Ovary (tissue), 7 donors: ENCODE measurements at regions not wholly inside any gene's neighbourhood (a gene's known extent, or its start where the extent isn't known, plus 50 kb on each side); places are given as distances from the start of the nearest gene placed in this dataset.

Experiments used
- DNase-seq, 5 donors: peaks; one replicate each; pipeline ENCODE4 v3.0.0-alpha.2; 2019 to 2020
- H3K27ac ChIP-seq, 2 donors: fragments of 200-600 bp; one replicate each; pipeline versions ENCODE4 v1.5.1 to v1.8.0; 2019 to 2022
- H3K27me3 ChIP-seq: fragments of 200-600 bp; one replicate; pipeline ENCODE4 v1.8.0; 2022
- H3K36me3 ChIP-seq: fragments of 200-600 bp; sonication (generic); one replicate; pipeline ENCODE4 v1.5.1; 2019
- H3K4me1 ChIP-seq: one replicate; pipeline ENCODE4 v1.8.1; 2013; ENCODE audit warnings: mild to moderate bottlenecking, moderate library complexity; ENCODE audit not compliant: insufficient read depth
- H3K4me3 ChIP-seq: fragments of 200-600 bp; sonication (generic); one replicate; pipeline ENCODE4 v1.5.1; 2017
- H3K9me3 ChIP-seq, 2 donors: fragments of 200-600 bp in 1 of 2; sonication (generic) in 1 of 2; one replicate each; pipeline versions ENCODE4 v1.5.1 to v1.8.1; 2013 to 2019; ENCODE audit warnings: mild to moderate bottlenecking in 1 of 2, moderate library complexity in 1 of 2
- EP300 ChIP-seq: sonication (generic); formaldehyde crosslinking; IDR thresholded peaks from one replicate; pipeline ENCODE4 v1.6.1; 2017; ENCODE audit warnings: antibody characterized with exemption
- POLR2A ChIP-seq: fragments of 450-650 bp; IDR thresholded peaks from one replicate; pipeline ENCODE4 v1.6.1; 2017; ENCODE audit warnings: antibody characterized with exemption, mild to moderate bottlenecking, moderate library complexity
- WGBS, 3 donors: extraction: QIAGEN DNeasy Blood & Tissue Kit in 1 of 3; methylation state at CpG; one replicate each; pipeline versions ENCODE4 v1.1.5 to v1.1.7; 2013 to 2017; 5-methylcytosine and 5-hydroxymethylcytosine counted together
- intact Hi-C, 4 donors: fragments of 100-400 bp; cut with DNase I; formaldehyde crosslinking; loops; one replicate each; pipeline versions ENCODE4 v1.11.0 to v1.15.1; 2022 to 2023
- TF ChIP-seq, protein P1 (sequence below), 3 donors: fragments of 450-650 bp in 2 of 3; fragments of 200-600 bp in 1 of 3; IDR thresholded peaks; one replicate each; pipeline versions ENCODE4 v1.5.1 to v1.8.0; 2016 to 2022; ENCODE audit warnings: antibody characterized with exemption in 3 of 3, mild to moderate bottlenecking in 1 of 3
- donor health status: DM: no; HTN: no; CAD: no; lungs with moderate emphysema.
- donor health status: DM: no; HTN: no; CAD: no.
- donor health status: Bipolar disorder and iron deficiency.
- donor health status: DM: no; HTN: no; CAD: no.
- donor health status: DM: yes; HTN: yes; CAD: no.

DNA sequence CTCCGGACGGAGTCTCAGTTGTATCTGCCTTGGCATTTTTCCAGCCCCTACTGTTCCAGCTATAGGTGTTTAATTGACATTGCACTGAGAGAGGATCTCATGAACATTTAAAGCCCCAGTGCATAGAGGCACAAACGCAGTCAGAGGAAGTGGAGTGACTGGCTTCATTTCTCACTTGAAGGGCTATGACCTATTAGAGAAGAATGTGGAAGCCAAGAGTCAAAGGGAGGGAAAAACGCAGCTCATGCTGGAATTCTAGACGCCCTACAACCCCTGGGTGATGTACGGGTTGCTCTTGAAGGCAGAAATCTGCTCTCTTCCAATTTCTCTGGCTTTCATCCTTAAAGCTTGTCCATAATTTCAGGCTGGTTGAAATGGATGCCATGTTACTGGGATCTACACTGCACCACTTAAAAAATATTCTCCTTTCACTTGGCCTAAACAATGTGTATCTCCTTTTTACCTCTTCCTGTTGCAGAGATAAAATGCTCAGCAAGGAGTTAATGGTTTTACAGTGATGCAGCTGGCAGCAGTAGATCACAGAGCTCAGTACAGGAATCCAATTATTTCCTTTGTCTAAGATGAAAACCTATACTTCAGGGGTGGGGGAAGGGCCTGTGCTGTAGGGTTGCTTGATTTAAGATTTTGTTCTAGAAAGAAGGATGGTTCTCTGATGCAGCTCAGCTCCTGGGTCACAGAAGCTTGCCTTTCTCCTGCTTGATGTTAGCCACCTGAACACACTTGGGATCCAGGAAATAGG lies 61.8 kb upstream of the MAMDC2 start:
- no peaks in the 10 kb centered on the region for H3K36me3 ChIP-seq
- no peak for DNase-seq
- 54 to 62% (median 56%) methylated on average over 6 of the region's 6 CpGs for WGBS, 3 donors
- TF ChIP-seq EP300 (no peak), POLR2A (no peak)
- TF ChIP-seq, protein P1, sequence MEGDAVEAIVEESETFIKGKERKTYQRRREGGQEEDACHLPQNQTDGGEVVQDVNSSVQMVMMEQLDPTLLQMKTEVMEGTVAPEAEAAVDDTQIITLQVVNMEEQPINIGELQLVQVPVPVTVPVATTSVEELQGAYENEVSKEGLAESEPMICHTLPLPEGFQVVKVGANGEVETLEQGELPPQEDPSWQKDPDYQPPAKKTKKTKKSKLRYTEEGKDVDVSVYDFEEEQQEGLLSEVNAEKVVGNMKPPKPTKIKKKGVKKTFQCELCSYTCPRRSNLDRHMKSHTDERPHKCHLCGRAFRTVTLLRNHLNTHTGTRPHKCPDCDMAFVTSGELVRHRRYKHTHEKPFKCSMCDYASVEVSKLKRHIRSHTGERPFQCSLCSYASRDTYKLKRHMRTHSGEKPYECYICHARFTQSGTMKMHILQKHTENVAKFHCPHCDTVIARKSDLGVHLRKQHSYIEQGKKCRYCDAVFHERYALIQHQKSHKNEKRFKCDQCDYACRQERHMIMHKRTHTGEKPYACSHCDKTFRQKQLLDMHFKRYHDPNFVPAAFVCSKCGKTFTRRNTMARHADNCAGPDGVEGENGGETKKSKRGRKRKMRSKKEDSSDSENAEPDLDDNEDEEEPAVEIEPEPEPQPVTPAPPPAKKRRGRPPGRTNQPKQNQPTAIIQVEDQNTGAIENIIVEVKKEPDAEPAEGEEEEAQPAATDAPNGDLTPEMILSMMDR (IDR thresholded peaks at IDR 0.05), result no peak
- no peak overlapping the region for H3K4me3 ChIP-seq
- no peaks in the 10 kb centered on the region for H3K27me3 ChIP-seq
- peaks cover 2% of the 10 kb centered on the region for H3K4me1 ChIP-seq
- intact Hi-C loops, result loop anchor here in 1 of 4 donors (10.0 kb wide), 1 partner anchor 63 kb away; the partner anchor contains the start of gene MAMDC2
- no peaks in the 10 kb centered on the region for H3K9me3 ChIP-seq
- no peak overlapping the region for H3K27ac ChIP-seq

DNA sequence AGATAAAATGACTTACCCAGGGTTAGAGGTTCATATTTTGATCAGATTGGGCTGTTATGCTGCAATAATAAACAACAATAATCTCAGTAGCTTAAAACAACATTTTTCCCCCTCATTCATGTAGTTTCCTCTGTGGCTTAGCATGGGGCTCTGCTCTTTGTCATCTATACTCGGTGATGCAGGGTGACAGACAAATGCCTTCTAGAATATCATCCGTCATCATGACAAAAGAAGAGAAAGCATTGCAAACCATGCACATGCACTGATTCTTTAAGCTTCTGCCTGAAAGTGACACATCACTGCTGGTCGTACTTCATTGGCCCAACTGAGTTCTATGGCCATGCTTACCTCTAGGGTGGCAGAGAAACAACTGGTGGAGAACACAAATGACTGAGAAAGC lies 58.8 kb upstream of the MAMDC2 start:
- 94 to 98% (median 95%) methylated on average over 3 of the region's 3 CpGs for WGBS, 3 donors
- Histone ChIP-seq H3K4me3 (no peak overlapping the region), H3K4me1 (peaks cover 2% of the 10 kb centered on the region), H3K27me3 (no peaks in the 10 kb centered on the region), H3K27ac (no peak overlapping the region), H3K36me3 (no peaks in the 10 kb centered on the region), H3K9me3 (no peaks in the 10 kb centered on the region)
- TF ChIP-seq POLR2A (no peak), EP300 (no peak)
- TF ChIP-seq, protein P1 (IDR thresholded peaks at IDR 0.05), result no peak
- intact Hi-C loops, result loop anchor here in 1 of 4 donors (10.0 kb wide), 1 partner anchor 60 kb away; the partner anchor contains the start of gene MAMDC2
- DNase-seq, result no peak

DNA sequence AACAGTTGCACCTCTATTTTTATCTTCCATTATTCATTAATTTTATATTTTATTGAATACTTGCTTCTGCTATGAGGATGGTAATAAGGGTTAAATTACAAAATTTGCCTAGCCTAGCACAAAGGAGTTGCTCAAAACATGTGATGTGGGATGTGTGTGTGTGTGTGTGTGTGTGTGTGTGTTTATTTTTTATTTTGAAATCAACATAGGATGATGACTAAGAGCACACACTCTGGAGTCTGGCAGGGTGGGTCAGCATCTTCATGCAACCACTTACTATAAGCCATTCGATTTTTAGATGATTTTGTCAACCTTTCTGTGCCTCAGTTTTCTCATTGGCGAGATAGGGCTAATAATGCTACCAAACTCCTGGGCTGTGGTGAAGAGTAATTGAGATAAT lies 57.7 kb upstream of the MAMDC2 start:
- H3K36me3 ChIP-seq, result no peaks in the 10 kb centered on the region
- TF ChIP-seq EP300 (no peak), POLR2A (no peak)
- TF ChIP-seq, protein P1 (IDR thresholded peaks at IDR 0.05), result no peak
- H3K4me1 ChIP-seq, result no peaks in the 10 kb centered on the region
- H3K4me3 ChIP-seq, result no peak overlapping the region
- WGBS, 3 donors, result 88 to 96% (median 91%) methylated on average over 2 of the region's 2 CpGs
- H3K27me3 ChIP-seq, result no peaks in the 10 kb centered on the region
- intact Hi-C loops, result loop anchor here in 1 of 4 donors (10.0 kb wide), 1 partner anchor 59 kb away; the partner anchor contains the start of gene MAMDC2
- no peak for DNase-seq
- no peaks in the 10 kb centered on the region for H3K9me3 ChIP-seq
- no peak overlapping the region for H3K27ac ChIP-seq

DNA sequence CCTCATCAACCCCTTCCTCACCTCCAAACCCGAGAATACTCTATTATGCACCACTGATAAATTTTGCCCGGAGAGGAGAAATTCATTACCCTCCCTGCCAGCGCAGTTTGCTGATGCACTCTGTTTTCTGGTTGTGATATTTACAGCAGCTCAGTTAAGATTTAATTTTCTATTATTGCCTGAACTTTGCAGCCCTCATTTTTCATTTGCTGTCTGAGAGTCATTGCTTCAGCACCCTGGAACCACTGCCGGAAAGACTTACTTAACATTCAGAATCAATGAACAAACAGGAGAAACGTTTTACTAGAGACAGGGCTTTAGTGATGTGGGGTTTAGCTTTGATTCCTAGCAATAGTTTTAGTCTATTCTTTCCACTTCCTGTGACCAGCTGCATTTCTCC lies 56.7 kb upstream of the MAMDC2 start:
- Histone ChIP-seq H3K27me3 (no peaks in the 10 kb centered on the region), H3K27ac (no peak overlapping the region)
- TF ChIP-seq POLR2A, result no peak
- TF ChIP-seq EP300, result no peak
- TF ChIP-seq, protein P1 (IDR thresholded peaks at IDR 0.05), result no peak

More for the DNA sequence above, 56.7 kb upstream of the MAMDC2 start:
- intact Hi-C loops, result loop anchor here in 1 of 4 donors (10.0 kb wide), 1 partner anchor 58 kb away; the partner anchor contains the start of gene MAMDC2
- H3K4me1 ChIP-seq, result no peaks in the 10 kb centered on the region
- no peaks in the 10 kb centered on the region for H3K36me3 ChIP-seq
- no peak overlapping the region for H3K4me3 ChIP-seq
- no peak for DNase-seq
- H3K9me3 ChIP-seq, result no peaks in the 10 kb centered on the region
- WGBS, 3 donors, result 41 to 59% (median 44%) methylated on average over 5 of the region's 5 CpGs
